ENCODE measurements at regions not wholly inside any gene's neighbourhood (a gene's known extent, or its start where the extent isn't known, plus 50 kb on each side); places are given as distances from the start of the nearest gene placed in this dataset.

DNA sequence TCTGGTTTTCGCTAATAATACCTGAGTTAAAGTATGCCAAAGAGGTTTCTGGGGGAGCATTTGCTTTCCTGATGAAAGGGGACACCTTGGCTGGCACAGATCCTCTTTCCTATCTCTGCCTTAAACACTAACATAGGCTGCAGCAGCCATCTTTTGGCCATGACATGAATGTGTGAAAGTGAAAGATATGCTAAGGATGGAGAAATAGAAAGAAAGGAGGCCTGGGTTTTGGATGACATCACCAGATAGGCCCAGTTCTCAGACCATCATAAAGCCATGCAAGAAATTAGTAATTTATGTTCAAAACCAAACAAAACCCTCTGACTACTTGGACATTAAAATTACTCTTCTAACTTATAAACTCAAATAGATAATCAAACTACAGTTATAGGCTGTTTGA is 279.7 kb downstream of the COG6 start:
- TF ChIP-seq CTCF (conservative IDR thresholded peaks at IDR 0.05; ENCODE audit: low read depth in 2 of 2) (no peak), STAT1 (IDR thresholded peaks at IDR 0.05; ENCODE audit: unreplicated experiment) (no peak), ETS1 (IDR thresholded peaks at IDR 0.05) (no peak), EZH2phosphoT487 (IDR thresholded peaks at IDR 0.05; ENCODE audit: unreplicated experiment) (no peak), EZH2 (IDR thresholded peaks at IDR 0.05; ENCODE audit: low read depth, unreplicated experiment) (no peak), ZNF331 (CRISPR knock-in tag; IDR thresholded peaks at IDR 0.05; ENCODE audit: low read depth) (no peak), POLR2AphosphoS5 (IDR thresholded peaks at IDR 0.05; ENCODE audit: low read depth) (no peak), ZNF114 (CRISPR knock-in tag; IDR thresholded peaks at IDR 0.05) (no peak), CREB1 (CRISPR knock-in tag; IDR thresholded peaks at IDR 0.05; ENCODE audit: low read depth) (no peak), NANOG (IDR thresholded peaks at IDR 0.05; ENCODE audit: borderline replicate concordance) (no peak), JUNB (IDR thresholded peaks at IDR 0.05; ENCODE audit: unreplicated experiment) (no peak)
- TF ChIP-seq, protein P1, sequence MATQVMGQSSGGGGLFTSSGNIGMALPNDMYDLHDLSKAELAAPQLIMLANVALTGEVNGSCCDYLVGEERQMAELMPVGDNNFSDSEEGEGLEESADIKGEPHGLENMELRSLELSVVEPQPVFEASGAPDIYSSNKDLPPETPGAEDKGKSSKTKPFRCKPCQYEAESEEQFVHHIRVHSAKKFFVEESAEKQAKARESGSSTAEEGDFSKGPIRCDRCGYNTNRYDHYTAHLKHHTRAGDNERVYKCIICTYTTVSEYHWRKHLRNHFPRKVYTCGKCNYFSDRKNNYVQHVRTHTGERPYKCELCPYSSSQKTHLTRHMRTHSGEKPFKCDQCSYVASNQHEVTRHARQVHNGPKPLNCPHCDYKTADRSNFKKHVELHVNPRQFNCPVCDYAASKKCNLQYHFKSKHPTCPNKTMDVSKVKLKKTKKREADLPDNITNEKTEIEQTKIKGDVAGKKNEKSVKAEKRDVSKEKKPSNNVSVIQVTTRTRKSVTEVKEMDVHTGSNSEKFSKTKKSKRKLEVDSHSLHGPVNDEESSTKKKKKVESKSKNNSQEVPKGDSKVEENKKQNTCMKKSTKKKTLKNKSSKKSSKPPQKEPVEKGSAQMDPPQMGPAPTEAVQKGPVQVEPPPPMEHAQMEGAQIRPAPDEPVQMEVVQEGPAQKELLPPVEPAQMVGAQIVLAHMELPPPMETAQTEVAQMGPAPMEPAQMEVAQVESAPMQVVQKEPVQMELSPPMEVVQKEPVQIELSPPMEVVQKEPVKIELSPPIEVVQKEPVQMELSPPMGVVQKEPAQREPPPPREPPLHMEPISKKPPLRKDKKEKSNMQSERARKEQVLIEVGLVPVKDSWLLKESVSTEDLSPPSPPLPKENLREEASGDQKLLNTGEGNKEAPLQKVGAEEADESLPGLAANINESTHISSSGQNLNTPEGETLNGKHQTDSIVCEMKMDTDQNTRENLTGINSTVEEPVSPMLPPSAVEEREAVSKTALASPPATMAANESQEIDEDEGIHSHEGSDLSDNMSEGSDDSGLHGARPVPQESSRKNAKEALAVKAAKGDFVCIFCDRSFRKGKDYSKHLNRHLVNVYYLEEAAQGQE (IDR thresholded peaks at IDR 0.05; ENCODE audit: unreplicated experiment) = no peak
- TF ChIP-seq, protein P2, sequence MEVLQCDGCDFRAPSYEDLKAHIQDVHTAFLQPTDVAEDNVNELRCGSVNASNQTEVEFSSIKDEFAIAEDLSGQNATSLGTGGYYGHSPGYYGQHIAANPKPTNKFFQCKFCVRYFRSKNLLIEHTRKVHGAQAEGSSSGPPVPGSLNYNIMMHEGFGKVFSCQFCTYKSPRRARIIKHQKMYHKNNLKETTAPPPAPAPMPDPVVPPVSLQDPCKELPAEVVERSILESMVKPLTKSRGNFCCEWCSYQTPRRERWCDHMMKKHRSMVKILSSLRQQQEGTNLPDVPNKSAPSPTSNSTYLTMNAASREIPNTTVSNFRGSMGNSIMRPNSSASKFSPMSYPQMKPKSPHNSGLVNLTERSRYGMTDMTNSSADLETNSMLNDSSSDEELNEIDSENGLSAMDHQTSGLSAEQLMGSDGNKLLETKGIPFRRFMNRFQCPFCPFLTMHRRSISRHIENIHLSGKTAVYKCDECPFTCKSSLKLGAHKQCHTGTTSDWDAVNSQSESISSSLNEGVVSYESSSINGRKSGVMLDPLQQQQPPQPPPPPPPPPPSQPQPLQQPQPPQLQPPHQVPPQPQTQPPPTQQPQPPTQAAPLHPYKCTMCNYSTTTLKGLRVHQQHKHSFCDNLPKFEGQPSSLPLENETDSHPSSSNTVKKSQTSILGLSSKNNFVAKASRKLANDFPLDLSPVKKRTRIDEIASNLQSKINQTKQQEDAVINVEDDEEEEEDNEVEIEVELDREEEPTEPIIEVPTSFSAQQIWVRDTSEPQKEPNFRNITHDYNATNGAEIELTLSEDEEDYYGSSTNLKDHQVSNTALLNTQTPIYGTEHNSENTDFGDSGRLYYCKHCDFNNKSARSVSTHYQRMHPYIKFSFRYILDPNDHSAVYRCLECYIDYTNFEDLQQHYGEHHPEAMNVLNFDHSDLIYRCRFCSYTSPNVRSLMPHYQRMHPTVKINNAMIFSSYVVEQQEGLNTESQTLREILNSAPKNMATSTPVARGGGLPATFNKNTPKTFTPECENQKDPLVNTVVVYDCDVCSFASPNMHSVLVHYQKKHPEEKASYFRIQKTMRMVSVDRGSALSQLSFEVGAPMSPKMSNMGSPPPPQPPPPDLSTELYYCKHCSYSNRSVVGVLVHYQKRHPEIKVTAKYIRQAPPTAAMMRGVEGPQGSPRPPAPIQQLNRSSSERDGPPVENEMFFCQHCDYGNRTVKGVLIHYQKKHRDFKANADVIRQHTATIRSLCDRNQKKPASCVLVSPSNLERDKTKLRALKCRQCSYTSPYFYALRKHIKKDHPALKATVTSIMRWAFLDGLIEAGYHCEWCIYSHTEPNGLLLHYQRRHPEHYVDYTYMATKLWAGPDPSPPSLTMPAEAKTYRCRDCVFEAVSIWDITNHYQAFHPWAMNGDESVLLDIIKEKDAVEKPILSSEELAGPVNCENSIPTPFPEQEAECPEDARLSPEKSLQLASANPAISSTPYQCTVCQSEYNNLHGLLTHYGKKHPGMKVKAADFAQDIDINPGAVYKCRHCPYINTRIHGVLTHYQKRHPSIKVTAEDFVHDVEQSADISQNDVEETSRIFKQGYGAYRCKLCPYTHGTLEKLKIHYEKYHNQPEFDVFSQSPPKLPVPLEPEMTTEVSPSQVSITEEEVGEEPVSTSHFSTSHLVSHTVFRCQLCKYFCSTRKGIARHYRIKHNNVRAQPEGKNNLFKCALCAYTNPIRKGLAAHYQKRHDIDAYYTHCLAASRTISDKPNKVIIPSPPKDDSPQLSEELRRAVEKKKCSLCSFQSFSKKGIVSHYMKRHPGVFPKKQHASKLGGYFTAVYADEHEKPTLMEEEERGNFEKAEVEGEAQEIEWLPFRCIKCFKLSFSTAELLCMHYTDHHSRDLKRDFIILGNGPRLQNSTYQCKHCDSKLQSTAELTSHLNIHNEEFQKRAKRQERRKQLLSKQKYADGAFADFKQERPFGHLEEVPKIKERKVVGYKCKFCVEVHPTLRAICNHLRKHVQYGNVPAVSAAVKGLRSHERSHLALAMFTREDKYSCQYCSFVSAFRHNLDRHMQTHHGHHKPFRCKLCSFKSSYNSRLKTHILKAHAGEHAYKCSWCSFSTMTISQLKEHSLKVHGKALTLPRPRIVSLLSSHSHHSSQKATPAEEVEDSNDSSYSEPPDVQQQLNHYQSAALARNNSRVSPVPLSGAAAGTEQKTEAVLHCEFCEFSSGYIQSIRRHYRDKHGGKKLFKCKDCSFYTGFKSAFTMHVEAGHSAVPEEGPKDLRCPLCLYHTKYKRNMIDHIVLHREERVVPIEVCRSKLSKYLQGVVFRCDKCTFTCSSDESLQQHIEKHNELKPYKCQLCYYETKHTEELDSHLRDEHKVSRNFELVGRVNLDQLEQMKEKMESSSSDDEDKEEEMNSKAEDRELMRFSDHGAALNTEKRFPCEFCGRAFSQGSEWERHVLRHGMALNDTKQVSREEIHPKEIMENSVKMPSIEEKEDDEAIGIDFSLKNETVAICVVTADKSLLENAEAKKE (CRISPR knock-in tag; IDR thresholded peaks at IDR 0.05) = no peak

Measured in GM23338 (cell line).